ENCODE measurements at regions not wholly inside any gene's neighbourhood (a gene's known extent, or its start where the extent isn't known, plus 50 kb on each side); places are given as distances from the start of the nearest gene placed in this dataset.
"Not testable (repeated sequence)": the region's sequence is repeated elsewhere in the genome, so short reads cannot be mapped to it uniquely, and the experiment has no call there.

GRCh38 chr9:38329968-38330367 is 62.5 kb upstream of the ALDH1B1 start:
- CTCF ChIA-PET, result interaction anchor here (0.6 kb wide), 1 partner anchor 601 kb away, joined by 5 read pairs; no protein-coding TSS in a partner anchor
- intact Hi-C loops (cut with micrococcal nuclease), result no loop called here
- Mint-ChIP-seq H3K4me3 (no peak overlapping the region), H3K27me3 (ENCODE audit: low read depth) (no peaks in the 10 kb centered on the region), H3K9me3 (no peaks in the 10 kb centered on the region), H3K4me1 (ENCODE audit: low read depth) (no peaks in the 10 kb centered on the region), H3K36me3 (ENCODE audit: low read depth) (no peaks in the 10 kb centered on the region), H3K27ac (no peak overlapping the region)
- no peak for DNase-seq

DNA sequence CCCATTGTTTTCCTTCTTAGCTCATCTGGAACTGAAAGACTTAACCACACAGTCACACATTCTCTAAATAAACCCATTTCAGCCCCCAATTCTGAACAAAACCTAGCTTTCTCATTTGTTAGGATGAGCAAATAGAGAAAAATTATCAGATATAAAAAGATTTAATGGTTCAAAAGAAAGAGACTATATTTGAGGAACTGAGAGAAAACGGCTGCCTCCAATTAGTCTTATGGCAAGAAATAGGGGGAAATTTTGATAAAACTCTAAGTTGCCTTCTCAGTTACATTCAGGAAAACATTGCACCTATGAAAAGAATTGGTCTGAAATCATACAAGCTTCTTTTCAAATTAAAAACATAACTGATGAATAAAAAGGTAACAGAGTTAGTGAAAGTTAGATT is 63.7 kb upstream of the ALDH1B1 start:
- CTCF ChIA-PET, result no interaction called here
- no peak for DNase-seq
- no peaks in the 10 kb centered on the region for H3K27me3 Mint-ChIP-seq (ENCODE audit: low read depth)
- intact Hi-C loops (cut with micrococcal nuclease), result no loop called here
- no peaks in the 10 kb centered on the region for H3K4me1 Mint-ChIP-seq (ENCODE audit: low read depth)
- no peaks in the 10 kb centered on the region for H3K9me3 Mint-ChIP-seq
- H3K4me3 Mint-ChIP-seq, result no peak overlapping the region
- H3K36me3 Mint-ChIP-seq (ENCODE audit: low read depth), result no peaks in the 10 kb centered on the region
- H3K27ac Mint-ChIP-seq, result no peak overlapping the region

DNA sequence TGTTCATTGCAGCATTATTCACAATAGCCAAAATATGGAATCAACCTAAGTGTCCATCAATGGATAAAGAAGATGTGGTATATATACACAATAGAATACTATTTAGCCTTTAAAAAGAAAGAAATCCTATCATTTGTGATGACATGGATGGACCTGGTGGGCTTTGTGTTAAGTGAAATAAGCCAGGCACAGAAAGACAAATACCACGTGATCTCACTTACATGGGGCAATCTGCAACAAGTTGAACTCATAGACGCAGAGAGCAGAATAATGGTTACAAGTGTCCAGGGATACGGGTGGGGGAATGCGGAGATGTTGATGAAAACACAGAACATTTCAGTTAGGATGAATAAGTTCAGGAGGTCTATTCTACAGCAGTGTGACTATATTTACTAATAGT is 66.4 kb upstream of the ALDH1B1 start:
- Mint-ChIP-seq H3K27ac (no peak overlapping the region), H3K4me3 (no peak overlapping the region), H3K27me3 (ENCODE audit: low read depth) (no peaks in the 10 kb centered on the region), H3K9me3 (no peaks in the 10 kb centered on the region), H3K36me3 (ENCODE audit: low read depth) (no peaks in the 10 kb centered on the region), H3K4me1 (ENCODE audit: low read depth) (no peaks in the 10 kb centered on the region)
- CTCF ChIA-PET, result interaction anchor here (1.1 kb wide), 1 partner anchor 12 kb away, joined by 3 read pairs; no protein-coding TSS in a partner anchor
- intact Hi-C loops (cut with micrococcal nuclease), result no loop called here
- DNase-seq, result no peak

- intact Hi-C loops (cut with micrococcal nuclease); H3K4me1 Mint-ChIP-seq (ENCODE audit: low read depth); CTCF ChIA-PET; DNase-seq; H3K4me3 Mint-ChIP-seq; H3K27me3 Mint-ChIP-seq (ENCODE audit: low read depth); H3K27ac Mint-ChIP-seq; H3K9me3 Mint-ChIP-seq; H3K36me3 Mint-ChIP-seq (ENCODE audit: low read depth): not testable (repeated sequence)
Observed at GRCh38 chr9:38324213-38324612, 68.3 kb upstream of the ALDH1B1 start.

DNA sequence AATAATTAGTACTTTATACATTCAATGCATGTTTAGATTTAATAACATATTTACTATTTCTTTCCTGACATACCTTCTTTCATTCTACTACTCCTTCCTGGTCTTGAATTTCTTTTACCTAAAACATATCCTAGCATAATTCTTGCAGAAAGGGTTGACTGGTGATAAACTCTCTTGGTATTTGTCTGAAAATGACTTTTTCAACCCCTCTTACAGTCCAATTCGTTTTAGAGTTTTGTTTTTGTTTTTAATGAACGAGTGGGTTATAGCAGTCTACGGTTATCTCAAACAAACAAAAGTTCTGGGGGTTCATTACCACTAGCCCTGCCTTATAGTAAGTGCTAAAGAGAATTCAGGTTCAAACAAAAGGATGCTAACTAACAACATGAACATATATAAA is 69.6 kb upstream of the ALDH1B1 start:
- H3K27me3 Mint-ChIP-seq (ENCODE audit: low read depth), result no peaks in the 10 kb centered on the region

DNA sequence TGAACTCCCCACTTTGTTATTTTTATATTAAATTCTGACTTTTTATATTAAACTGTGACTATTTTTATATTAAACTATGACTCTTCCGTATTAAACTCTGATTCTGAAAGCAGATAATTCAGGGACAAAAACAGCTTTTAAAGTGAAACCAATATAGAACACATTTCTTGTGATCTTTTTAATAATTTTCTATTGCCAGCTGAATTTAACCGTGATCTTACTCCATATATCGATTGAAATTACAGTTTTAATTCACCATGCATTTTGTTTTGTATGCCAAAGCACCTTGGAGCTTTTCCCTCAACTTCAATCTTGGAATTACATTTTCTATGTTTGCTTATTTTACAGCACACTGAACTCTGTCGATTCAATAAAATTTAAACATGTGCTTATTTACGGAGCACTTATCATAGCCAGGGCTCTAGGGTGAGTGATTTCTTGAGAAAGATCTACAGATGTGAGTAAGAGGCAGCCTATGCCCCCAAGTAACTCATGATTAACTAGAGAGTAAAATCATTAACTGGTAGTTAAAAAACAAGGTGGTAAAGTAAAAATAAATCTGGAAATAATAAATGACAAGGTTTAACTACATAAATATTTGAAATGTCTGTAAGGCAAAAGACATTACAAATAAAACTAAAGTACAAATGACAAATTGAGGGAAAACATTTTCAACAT is 72.9 kb upstream of the ALDH1B1 start:
- Mint-ChIP-seq H3K4me3 (no peak overlapping the region), H3K4me1 (ENCODE audit: low read depth) (peaks cover 3% of the 10 kb centered on the region), H3K27ac (no peak overlapping the region), H3K27me3 (ENCODE audit: low read depth) (no peaks in the 10 kb centered on the region), H3K9me3 (no peaks in the 10 kb centered on the region), H3K36me3 (ENCODE audit: low read depth) (no peaks in the 10 kb centered on the region)
- no peak for DNase-seq
- CTCF ChIA-PET, result no interaction called here
- intact Hi-C loops (cut with micrococcal nuclease), result no loop called here

More for the DNA sequence above, 69.6 kb upstream of the ALDH1B1 start:
- Mint-ChIP-seq H3K4me3 (no peak overlapping the region), H3K36me3 (ENCODE audit: low read depth) (no peaks in the 10 kb centered on the region), H3K9me3 (no peaks in the 10 kb centered on the region), H3K27ac (no peak overlapping the region), H3K4me1 (ENCODE audit: low read depth) (peaks cover 3% of the 10 kb centered on the region)
- intact Hi-C loops (cut with micrococcal nuclease), result no loop called here
- DNase-seq, result no peak
- CTCF ChIA-PET, result no interaction called here

GRCh38 chr9:38318759-38319495 is 73.6 kb upstream of the ALDH1B1 start:
- intact Hi-C loops (cut with micrococcal nuclease), result no loop called here
- DNase-seq, result peak; percentile 9
- Mint-ChIP-seq H3K4me3 (no peak overlapping the region), H3K27me3 (ENCODE audit: low read depth) (no peaks in the 10 kb centered on the region), H3K4me1 (ENCODE audit: low read depth) (peaks cover 3% of the 10 kb centered on the region), H3K36me3 (ENCODE audit: low read depth) (peaks cover under 1% of the 10 kb centered on the region), H3K9me3 (no peaks in the 10 kb centered on the region), H3K27ac (no peak overlapping the region)
- CTCF ChIA-PET, result interaction anchor here (0.6 kb wide), 1 partner anchor 208 kb away, joined by 3 read pairs; no protein-coding TSS in a partner anchor

DNA sequence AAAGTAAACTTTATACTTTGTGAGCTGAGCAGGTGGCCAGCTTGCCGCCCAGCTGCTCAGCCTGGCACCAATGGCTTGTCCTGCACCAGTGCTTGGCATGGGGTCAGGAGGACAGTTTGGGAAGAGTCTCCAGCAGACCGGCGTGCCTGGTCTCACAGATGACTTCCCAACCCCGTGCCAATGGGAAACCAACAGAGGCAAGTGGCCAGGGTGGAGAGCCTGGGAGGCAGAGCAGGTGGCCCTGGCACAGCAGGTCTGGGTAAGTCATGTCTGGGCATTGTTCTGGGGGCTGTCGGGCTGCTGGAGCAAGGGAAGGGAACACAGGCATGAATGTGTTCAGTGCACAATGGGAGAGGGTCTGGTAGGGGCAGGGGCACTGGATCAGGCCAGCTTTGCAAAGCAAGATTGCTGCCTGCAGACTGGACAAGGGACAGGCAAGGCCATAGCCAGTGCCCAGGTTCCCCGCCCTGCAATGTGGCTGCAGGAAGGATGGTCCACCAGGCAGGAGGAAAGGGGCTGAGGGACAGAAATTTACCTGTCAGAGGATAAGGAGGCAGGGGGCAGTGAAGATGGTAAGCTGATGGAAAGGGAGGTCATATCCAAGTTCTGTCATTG is 76.2 kb upstream of the ALDH1B1 start:
- Mint-ChIP-seq H3K9me3 (no peaks in the 10 kb centered on the region), H3K27me3 (ENCODE audit: low read depth) (peaks cover 1% of the 10 kb centered on the region), H3K36me3 (ENCODE audit: low read depth) (peaks cover 2% of the 10 kb centered on the region), H3K27ac (no peak overlapping the region), H3K4me1 (ENCODE audit: low read depth) (peaks cover 3% of the 10 kb centered on the region), H3K4me3 (no peak overlapping the region)
- intact Hi-C loops (cut with micrococcal nuclease), result no loop called here
- no peak for DNase-seq
- CTCF ChIA-PET, result no interaction called here

DNA sequence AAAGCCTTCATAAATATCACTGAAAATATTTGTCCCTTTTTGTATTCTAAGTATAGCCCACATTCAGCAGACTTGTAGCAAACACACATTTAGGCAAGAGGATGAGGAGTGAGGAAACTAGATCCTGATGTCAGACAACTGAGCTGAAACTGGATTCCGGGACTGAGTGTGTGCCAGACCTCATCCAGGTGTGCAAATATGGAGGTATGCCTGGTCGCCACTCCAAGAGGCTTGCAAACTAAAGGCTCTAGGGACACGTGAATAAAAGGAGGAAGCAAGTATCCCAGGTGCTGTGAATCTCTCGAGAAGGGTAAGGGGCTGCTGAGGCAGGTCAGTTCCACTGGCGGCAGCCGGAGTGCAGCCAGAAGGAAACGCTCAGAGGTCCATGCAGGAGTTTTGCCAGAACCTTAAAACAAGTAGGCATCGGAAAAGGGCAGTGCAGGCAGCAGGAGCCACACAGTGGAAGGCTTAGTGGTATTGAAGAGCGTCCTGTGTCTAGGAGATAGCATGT is 77.4 kb upstream of the ALDH1B1 start:
- CTCF ChIA-PET, result interaction anchor here (0.9 kb wide), 1 partner anchor 15 kb away, joined by 3 read pairs; no protein-coding TSS in a partner anchor
- Mint-ChIP-seq H3K4me3 (no peak overlapping the region), H3K36me3 (ENCODE audit: low read depth) (peaks cover 2% of the 10 kb centered on the region), H3K27me3 (ENCODE audit: low read depth) (peaks cover 1% of the 10 kb centered on the region), H3K27ac (no peak overlapping the region), H3K4me1 (ENCODE audit: low read depth) (peaks cover 3% of the 10 kb centered on the region), H3K9me3 (no peaks in the 10 kb centered on the region)
- intact Hi-C loops (cut with micrococcal nuclease), result no loop called here
- DNase-seq, result no peak

GRCh38 chr9:38313421-38313820 is 79.1 kb upstream of the ALDH1B1 start:
- Mint-ChIP-seq H3K9me3 (no peaks in the 10 kb centered on the region), H3K27ac (no peak overlapping the region), H3K36me3 (ENCODE audit: low read depth) (peaks cover 2% of the 10 kb centered on the region), H3K27me3 (ENCODE audit: low read depth) (peaks cover 1% of the 10 kb centered on the region), H3K4me1 (ENCODE audit: low read depth) (no peaks in the 10 kb centered on the region), H3K4me3 (no peak overlapping the region)
- DNase-seq, result no peak
- CTCF ChIA-PET, result interaction anchor here (0.7 kb wide), 1 partner anchor 30 kb away, joined by 3 read pairs; no protein-coding TSS in a partner anchor
- intact Hi-C loops (cut with micrococcal nuclease), result no loop called here

DNA sequence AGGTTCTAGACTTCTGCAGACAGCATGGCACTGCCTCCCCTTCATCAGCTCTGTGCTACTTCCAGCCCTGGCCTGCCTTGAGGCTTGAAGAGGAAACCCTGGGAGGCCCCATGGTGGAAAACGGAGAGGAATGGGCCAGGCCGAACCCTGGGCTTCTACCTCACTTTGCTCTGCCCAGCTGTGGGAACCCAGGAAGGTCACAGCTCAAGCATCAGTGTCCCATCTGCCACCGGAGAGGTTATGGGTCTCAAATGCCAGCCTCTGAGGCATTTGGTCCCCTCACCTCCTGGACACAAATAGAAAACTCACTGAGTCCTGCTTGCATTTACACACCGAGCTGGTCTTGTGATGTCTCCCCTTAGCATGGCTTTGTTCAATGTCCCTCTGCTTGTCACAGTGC is 80.1 kb upstream of the ALDH1B1 start:
- Mint-ChIP-seq H3K36me3 (ENCODE audit: low read depth) (peaks cover 2% of the 10 kb centered on the region), H3K9me3 (no peaks in the 10 kb centered on the region), H3K4me1 (ENCODE audit: low read depth) (no peaks in the 10 kb centered on the region), H3K4me3 (no peak overlapping the region), H3K27me3 (ENCODE audit: low read depth) (peaks cover 1% of the 10 kb centered on the region), H3K27ac (no peak overlapping the region)
- intact Hi-C loops (cut with micrococcal nuclease), result no loop called here
- CTCF ChIA-PET, result no interaction called here
- DNase-seq, result no peak

DNA sequence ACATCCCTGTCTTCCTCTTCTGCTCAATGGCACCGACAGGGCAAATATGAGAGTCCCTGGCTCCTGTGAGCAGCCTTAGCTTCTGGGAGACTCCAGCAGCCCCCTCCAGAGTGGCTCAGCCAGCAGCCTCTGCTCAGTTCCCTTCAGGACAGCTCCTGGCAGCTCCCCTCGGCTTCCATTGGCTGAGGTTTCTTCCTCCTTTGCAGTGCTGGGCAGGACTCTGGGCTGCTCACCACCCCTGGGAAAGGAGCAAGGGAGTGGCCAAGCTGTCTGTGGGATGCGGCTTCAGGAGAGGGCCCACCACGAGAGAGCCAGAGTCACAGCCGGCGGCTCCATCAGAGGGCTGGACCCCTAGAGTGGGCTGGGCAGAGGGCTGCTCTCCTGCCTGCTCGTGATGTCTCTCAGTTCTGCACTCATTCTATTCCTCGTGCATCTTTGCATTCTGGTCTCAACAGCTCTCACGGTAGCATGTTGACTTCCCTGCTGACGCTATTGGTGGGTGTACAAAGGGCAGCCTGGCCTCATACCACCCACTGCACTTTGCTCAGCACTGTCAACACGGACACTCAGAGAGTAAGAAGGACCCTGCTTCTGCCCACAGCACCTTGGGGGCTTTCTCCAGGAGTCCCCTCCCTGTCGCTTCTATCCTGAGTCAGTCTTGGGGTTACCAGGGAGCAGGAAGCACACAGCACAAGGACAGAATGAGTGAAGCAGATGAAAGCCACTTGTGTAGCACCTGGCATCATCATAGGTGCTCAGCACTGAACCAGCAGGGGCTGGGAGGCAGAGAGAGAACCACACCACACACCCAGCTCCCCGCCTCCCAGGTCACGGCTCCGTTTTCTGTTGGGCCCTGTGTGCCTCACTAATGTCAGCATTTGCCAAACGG is 80.9 kb upstream of the ALDH1B1 start:
- intact Hi-C loops (cut with micrococcal nuclease), result no loop called here
- Mint-ChIP-seq H3K36me3 (ENCODE audit: low read depth) (peaks cover 2% of the 10 kb centered on the region), H3K27me3 (ENCODE audit: low read depth) (peaks cover 1% of the 10 kb centered on the region), H3K27ac (no peak overlapping the region), H3K4me1 (ENCODE audit: low read depth) (no peaks in the 10 kb centered on the region), H3K4me3 (no peak overlapping the region), H3K9me3 (no peaks in the 10 kb centered on the region)
- DNase-seq, result no peak
- CTCF ChIA-PET, result no interaction called here
